Fibroblast of peridontal ligament (primary cell): ENCODE measurements at regions not wholly inside any gene's neighbourhood (a gene's known extent, or its start where the extent isn't known, plus 50 kb on each side); places are given as distances from the start of the nearest gene placed in this dataset.
"Not testable (repeated sequence)": the region's sequence is repeated elsewhere in the genome, so short reads cannot be mapped to it uniquely, and the experiment has no call there.

Source experiments
- DNase-seq: peaks from one replicate; pipeline ENCODE4 v3.0.0-alpha.2; 2010; ENCODE audit errors: extremely low read depth

DNA sequence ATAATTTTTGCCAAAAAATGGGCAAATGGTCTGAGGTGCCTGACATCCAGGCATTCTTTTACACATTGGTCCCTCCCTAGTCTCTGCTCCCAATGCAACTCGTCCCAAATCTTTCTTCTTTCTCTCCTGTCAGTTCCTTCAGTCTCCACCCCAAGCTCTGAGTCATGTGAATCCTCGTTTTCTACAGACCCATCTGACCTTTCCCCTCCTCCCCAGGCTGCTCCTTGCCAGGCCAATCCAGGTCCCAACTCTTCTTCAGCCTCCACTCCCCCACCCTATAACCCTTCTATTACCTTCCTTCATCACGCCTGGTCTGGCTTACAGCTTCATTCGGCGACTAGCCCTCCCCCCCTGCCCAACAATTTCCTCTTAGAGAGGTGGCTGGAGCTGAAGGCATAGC is 55.3 kb downstream of the BBS10 start:
- not testable (repeated sequence) for DNase-seq

DNA sequence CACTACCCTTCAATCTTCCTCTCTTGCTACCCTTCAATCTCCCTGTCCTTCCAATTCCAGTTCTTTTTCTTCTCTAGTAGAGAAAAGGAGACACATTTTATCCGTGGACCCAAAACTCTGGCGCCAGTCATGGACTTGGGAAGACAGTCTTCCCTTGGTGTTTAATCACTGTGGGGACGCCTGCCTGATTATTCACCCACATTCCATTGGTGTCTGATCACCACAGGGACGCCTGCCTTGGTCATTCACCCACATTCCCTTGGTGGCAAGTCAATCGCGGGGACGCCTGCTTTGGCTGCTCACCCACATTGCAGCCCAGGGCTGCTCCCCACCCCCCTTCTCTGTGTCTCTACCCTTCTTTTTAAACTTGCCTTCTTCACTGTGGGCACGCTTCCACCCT is 55.9 kb downstream of the BBS10 start:
- DNase-seq = not testable (repeated sequence)

DNA sequence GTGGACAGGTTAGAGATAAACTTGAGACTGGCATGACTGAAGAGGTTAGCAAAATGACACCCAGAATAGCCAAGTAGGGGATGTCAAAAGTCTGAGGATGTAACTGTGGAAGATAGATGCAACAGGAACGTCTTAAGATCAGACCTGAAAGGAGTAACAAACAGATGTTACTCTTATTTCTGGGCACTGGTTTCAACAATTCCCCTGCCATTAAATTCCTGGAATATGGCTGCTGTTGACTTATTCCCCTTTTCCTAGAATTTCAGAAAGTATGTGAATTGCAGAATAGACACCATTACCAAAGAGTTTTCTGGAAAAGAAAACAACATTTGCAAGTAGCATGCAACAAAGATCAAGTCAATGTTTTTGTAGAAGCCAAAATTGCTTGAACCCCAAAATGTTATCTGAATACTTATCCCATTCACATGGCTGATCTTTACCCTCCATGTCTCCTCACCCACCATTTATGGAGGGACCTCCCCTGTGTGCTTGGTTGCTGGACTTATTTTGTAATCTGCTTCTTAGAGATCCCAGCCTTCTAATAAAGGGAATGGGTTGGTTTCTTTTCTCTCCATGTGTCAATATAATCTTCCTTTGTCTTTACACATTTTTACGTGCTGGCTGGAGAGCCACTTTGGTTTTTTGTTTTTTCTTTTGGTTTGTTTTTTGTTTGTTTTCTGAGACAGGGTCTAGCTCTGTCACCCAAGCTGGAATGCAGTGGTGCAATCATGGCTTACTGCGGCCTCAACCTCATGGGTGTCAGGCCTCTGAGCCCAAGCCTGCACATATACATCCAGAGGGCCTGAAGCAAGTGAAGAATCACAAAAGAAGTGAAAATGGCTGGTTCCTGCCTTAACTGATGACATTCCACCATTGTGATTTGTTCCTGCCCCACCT is 57.0 kb downstream of the BBS10 start:
- no peak for DNase-seq

DNA sequence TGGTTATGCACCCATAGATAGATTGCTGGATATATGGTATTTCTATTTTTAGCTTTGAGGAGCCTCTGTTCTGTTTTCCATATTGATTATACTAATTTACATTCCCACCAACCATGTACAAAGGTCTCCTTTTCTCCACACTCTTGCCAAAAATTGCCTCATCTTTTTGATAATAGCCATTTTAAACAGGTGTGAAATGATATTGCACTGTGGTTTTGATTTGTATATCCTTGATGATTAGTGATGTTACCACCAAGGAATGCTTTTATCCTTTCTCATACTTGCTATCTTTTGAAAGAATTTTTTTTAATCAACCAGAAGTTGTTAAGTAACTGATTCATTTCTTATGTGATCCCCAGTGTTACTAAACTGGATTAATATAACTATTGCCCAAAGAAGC is 60.0 kb downstream of the BBS10 start:
- no peak for DNase-seq

DNA sequence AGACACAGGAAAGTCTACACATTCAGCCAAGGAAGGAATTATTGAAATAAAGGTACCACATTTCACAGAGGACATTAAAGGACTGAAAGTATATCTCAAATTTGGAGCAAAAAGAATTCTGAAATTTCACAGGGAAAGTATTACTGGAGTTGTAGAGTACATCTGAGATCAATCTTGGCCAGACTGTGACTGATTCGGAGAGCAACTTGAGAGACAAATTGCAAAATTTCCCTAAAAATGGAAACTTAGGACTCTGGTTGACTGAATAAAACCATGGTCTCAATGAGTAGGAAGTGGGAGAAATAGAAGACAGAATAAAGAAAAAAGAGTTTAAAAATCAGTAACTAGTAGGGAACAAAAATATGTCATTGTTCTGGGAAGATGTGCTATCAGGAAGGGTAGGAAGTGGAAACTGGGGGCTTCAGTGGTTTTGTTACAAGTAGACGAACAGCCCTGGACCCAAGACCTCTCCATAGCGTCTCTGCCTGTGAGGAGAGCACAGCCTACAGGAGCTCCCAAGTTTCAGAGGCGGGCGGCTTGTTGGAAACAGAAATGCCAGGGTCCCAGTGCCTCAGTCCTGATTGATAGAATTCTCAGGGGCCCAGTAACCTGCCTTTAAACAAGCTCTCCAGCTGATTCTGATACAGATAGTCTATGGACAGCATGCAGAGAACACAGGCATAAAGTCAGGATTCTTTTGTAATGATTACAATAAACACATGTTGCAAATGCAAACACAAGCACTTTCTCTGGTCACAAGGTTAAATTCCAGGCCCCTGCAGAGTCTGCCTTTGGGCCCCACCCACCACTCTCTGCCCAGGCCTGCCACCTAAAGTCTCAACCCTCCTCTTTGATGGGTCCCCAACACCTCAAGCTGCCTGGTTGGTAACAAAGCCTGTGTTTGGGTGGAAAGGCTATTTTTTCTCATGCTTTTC is 63.1 kb downstream of the BBS10 start:
- DNase-seq = peak; percentile 66

GRCh38 chr12:76282744-76283143 is 65.5 kb downstream of the BBS10 start:
- DNase-seq = no peak

- peak; percentile 66 for DNase-seq
Measured at GRCh38 chr12:76277480-76277879, 70.7 kb downstream of the BBS10 start.

- DNase-seq = no peak
Measured at GRCh38 chr12:76276499-76277151, 71.6 kb downstream of the BBS10 start.

GRCh38 chr12:76275511-76276093 is 72.6 kb downstream of the BBS10 start:
- DNase-seq = no peak

DNA sequence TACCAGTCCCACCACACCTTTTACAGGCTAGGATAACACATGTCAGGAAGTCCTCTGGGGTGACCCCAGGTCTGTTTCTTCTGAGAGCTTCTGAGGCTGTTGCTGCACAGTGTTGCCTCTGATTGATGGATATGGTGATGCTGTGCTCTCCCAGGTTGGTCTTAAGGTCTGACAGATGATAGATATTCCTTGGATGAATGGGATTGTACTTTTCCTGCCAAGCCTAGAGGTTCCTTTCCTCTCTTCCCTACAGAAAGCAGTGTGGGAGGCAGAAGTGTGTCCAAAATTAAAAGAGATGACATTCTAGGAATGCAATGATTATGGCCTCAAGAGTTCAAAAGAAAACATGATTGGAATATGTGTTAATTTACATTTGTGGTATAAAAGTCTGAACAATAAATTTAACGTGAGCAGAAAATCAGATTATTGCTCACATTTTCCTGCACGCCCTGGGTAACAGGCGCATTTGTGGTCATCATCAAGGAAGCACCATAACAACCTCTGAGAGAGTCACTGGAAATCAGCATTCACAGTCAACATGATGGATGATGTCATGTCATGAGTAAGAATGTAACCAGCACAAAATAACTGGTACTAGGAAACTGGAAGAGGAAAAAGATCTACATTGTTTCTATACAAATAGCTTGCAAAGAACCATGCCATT is 73.7 kb downstream of the BBS10 start:
- DNase-seq = peak; percentile 32

DNA sequence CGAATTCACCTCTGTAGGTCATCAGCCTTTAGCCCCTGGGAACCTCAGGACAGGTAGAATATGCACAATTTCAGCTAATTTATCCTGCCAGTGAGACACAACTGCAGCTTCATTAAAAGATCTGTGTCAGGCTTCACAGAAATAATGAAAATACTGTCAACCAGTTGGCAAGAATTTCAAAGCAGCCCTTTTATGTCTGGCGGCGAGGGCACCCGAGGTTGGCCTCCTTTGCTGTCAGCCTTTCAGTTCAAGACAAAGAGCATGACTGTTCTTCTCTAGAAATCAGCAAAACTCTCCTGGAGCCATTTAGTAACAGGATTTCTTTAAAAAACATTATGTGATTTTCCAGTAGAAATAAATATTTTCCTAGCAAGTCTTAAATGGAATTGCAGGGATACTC is 75.9 kb downstream of the BBS10 start:
- no peak for DNase-seq

- peak; percentile 40 for DNase-seq
Measured at GRCh38 chr12:76270657-76271358, 77.4 kb downstream of the BBS10 start.

DNA sequence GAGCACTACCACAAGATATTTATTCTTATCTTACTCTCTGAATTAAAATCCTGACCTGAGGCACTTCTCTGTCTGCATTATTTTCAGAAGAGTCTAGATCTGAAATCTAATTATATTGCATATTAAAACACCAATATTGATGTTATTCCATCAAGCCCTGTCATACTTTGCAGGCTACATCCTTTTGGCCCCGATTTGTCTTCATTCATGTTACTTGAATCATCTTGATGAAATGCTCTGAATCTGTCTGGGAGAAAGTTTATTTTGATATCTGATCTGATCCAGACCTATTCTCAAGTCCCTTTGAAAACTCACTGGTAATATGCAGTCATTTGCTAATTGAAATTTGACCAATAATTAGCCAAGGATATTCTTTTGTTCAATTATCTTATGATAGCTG is 79.9 kb downstream of the BBS10 start:
- peak; percentile 52 for DNase-seq

DNA sequence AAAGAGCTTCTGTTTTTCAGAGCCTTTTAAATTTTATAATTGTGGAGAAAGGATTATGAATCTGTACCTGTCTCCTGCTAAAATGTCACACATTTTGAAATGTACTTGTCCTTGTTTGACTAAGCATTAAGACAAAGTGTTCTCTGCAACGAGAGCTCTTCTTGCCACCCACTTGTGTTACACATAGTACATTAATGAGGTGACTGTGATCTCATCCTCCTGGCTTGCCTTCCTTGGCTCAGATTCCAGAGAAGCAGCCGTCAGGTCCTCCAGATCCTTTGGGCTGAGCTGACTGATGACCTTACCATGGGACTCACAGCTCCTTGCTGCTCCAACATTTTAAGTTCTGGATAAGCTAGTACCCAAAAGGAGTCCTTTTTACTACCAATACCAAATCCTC is 81.4 kb downstream of the BBS10 start:
- DNase-seq = peak; percentile 54

- DNase-seq = no peak
Measured at GRCh38 chr12:76265424-76266180, 82.6 kb downstream of the BBS10 start.

DNA sequence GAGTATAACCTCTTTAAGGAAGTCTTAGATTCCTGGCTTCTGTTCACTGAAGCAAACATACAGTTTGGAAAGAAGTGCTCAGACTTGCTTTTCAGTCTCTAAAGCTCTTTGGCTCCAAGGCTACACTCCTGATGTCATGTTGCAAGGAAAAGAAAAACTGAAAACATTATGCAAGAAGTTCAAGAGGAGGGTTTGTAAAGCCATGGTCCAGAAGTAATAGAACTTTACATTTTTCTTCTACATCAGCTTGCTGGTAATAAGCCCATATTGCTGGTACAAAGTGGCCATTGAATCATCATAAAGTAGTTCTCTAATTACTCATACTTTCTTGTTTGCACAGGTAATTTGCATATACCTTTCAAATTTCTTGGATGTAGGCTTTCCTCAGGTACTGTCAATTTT is 83.6 kb downstream of the BBS10 start:
- DNase-seq = peak; percentile 65

- DNase-seq = no peak
Measured at GRCh38 chr12:76263696-76264095, 84.5 kb downstream of the BBS10 start.

DNA sequence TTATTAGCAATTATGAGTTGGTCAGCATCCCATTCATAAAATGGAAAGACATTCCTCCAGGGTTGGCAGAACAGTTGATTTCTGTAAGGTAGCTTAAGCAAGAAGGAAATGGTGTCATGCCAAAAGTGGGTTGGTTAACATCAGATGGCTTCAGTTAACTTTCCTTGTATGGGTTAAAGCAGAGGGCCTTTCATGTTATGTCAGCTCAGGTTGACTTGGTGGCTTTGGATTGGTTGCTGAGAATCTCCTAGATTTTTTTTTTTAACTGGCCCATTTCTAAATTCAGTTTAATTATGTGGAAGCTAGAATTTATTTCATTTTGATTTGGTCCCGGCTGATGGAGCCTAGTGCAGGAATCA is 87.8 kb downstream of the BBS10 start:
- peak; percentile 51 for DNase-seq

DNA sequence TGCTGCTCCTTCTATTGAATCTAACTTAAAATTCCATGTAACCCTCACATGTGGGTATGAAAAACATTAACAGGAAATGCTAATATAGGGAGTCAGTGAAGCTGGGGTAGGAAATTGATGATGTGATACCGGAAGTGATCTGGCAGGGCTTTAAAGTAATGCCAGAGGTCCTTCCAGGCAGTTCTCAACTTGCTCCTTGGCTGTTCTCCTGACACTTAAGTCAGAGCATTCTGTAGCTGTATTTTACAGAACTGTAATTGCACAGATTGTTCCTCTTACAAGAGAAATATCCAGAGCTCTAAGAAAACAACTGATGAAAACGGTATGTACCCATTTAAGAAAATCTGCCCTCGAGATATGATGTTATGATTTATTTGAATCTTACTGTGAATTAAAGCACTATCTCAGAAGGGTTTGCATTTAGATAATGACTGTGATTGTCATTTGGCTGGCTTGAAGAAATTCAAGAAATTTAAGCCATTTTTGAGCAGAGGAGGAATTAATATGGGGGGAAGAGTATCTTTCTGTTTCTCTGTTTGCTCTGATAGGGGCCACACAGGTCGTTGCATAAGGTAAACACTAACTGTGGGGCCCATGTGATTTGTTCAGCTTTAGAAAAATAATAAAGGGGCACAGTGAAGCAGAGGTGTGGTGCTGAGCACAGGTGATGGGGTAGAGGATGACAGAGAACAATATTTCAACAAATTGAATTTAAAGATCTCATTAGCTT is 88.4 kb downstream of the BBS10 start:
- peak; percentile 83 for DNase-seq
